ENCODE measurements at regions not wholly inside any gene's neighbourhood (a gene's known extent, or its start where the extent isn't known, plus 50 kb on each side); places are given as distances from the start of the nearest gene placed in this dataset.
"Not testable (repeated sequence)": the region's sequence is repeated elsewhere in the genome, so short reads cannot be mapped to it uniquely, and the experiment has no call there.

- no peaks in the 10 kb centered on the region for H3K4me1 Mint-ChIP-seq
- H3K9me3 Mint-ChIP-seq: no peaks in the 10 kb centered on the region
- ChIA-PET POLR2A (no interaction called here), CTCF (interaction anchor here (2.1 kb wide), 1 partner anchor 18 kb away, joined by 6 read pairs; no protein-coding TSS in a partner anchor)
- no peak overlapping the region for H3K27ac Mint-ChIP-seq
- no peaks in the 10 kb centered on the region for H3K36me3 Mint-ChIP-seq (ENCODE audit: low read depth)
- peaks cover 3% of the 10 kb centered on the region for H3K27me3 Mint-ChIP-seq
- H3K4me3 Mint-ChIP-seq: no peak overlapping the region
- DNase-seq: no peak
Measured at GRCh38 chr1:30362603-30362990, 360.8 kb downstream of the MATN1 start.

GRCh38 chr1:30361890-30362602, 361.3 kb downstream of the MATN1 start:
- H3K4me3 Mint-ChIP-seq; H3K4me1 Mint-ChIP-seq; H3K36me3 Mint-ChIP-seq (ENCODE audit: low read depth); POLR2A ChIA-PET; DNase-seq; H3K27ac Mint-ChIP-seq; H3K27me3 Mint-ChIP-seq; H3K9me3 Mint-ChIP-seq: not testable (repeated sequence)
- CTCF ChIA-PET: interaction anchor here (2.1 kb wide), 1 partner anchor 18 kb away, joined by 6 read pairs; no protein-coding TSS in a partner anchor

GRCh38 chr1:30360753-30361152, 362.6 kb downstream of the MATN1 start:
- Mint-ChIP-seq H3K27ac (no peak overlapping the region), H3K4me1 (no peaks in the 10 kb centered on the region), H3K27me3 (peaks cover 3% of the 10 kb centered on the region), H3K4me3 (no peak overlapping the region), H3K36me3 (ENCODE audit: low read depth) (no peaks in the 10 kb centered on the region), H3K9me3 (no peaks in the 10 kb centered on the region)
- ChIA-PET CTCF (no interaction called here), POLR2A (no interaction called here)
- no peak for DNase-seq

- H3K9me3 Mint-ChIP-seq: no peaks in the 10 kb centered on the region
- ChIA-PET POLR2A (no interaction called here), CTCF (no interaction called here)
- H3K4me3 Mint-ChIP-seq: no peak overlapping the region
- DNase-seq: no peak
- H3K27me3 Mint-ChIP-seq: peaks cover 4% of the 10 kb centered on the region
- no peak overlapping the region for H3K27ac Mint-ChIP-seq
- no peaks in the 10 kb centered on the region for H3K4me1 Mint-ChIP-seq
- H3K36me3 Mint-ChIP-seq (ENCODE audit: low read depth): no peaks in the 10 kb centered on the region
Measured at GRCh38 chr1:30360281-30360680, 363.1 kb downstream of the MATN1 start.

GRCh38 chr1:30359539-30360220, 363.7 kb downstream of the MATN1 start:
- Mint-ChIP-seq H3K9me3 (no peaks in the 10 kb centered on the region), H3K4me3 (no peak overlapping the region), H3K27me3 (peaks cover 7% of the 10 kb centered on the region), H3K27ac (no peak overlapping the region), H3K4me1 (no peaks in the 10 kb centered on the region), H3K36me3 (ENCODE audit: low read depth) (no peaks in the 10 kb centered on the region)
- DNase-seq: no peak
- ChIA-PET CTCF (no interaction called here), POLR2A (no interaction called here)

GRCh38 chr1:30358500-30358899, 364.9 kb downstream of the MATN1 start:
- Mint-ChIP-seq H3K36me3 (ENCODE audit: low read depth) (no peaks in the 10 kb centered on the region), H3K4me3 (no peak overlapping the region), H3K27me3 (peaks cover 7% of the 10 kb centered on the region), H3K4me1 (no peaks in the 10 kb centered on the region), H3K27ac (no peak overlapping the region), H3K9me3 (no peaks in the 10 kb centered on the region)
- CTCF ChIA-PET: no interaction called here
- no peak for DNase-seq
- POLR2A ChIA-PET: no interaction called here

GRCh38 chr1:30356839-30357238, 366.5 kb downstream of the MATN1 start:
- Mint-ChIP-seq H3K36me3 (ENCODE audit: low read depth) (no peaks in the 10 kb centered on the region), H3K4me3 (no peak overlapping the region), H3K4me1 (no peaks in the 10 kb centered on the region), H3K9me3 (no peaks in the 10 kb centered on the region), H3K27me3 (peaks cover 14% of the 10 kb centered on the region), H3K27ac (no peak overlapping the region)
- DNase-seq: no peak
- CTCF ChIA-PET: no interaction called here
- POLR2A ChIA-PET: no interaction called here

GRCh38 chr1:30354410-30354809, 369.0 kb downstream of the MATN1 start:
- Mint-ChIP-seq H3K9me3 (no peaks in the 10 kb centered on the region), H3K27me3 (peaks cover 28% of the 10 kb centered on the region), H3K4me1 (no peaks in the 10 kb centered on the region), H3K27ac (no peak overlapping the region), H3K36me3 (ENCODE audit: low read depth) (no peaks in the 10 kb centered on the region), H3K4me3 (no peak overlapping the region)
- DNase-seq: no peak
- POLR2A ChIA-PET: no interaction called here
- CTCF ChIA-PET: interaction anchor here (2.0 kb wide), 1 partner anchor 26 kb away, joined by 7 read pairs; no protein-coding TSS in a partner anchor

GRCh38 chr1:30353637-30354036, 369.7 kb downstream of the MATN1 start:
- Mint-ChIP-seq H3K4me3 (no peak overlapping the region), H3K36me3 (ENCODE audit: low read depth) (no peaks in the 10 kb centered on the region), H3K27ac (no peak overlapping the region), H3K4me1 (no peaks in the 10 kb centered on the region), H3K27me3 (peaks cover 33% of the 10 kb centered on the region), H3K9me3 (no peaks in the 10 kb centered on the region)
- DNase-seq: no peak
- ChIA-PET CTCF (interaction anchor here (2.0 kb wide), 1 partner anchor 27 kb away, joined by 7 read pairs; no protein-coding TSS in a partner anchor), POLR2A (no interaction called here)

- Mint-ChIP-seq H3K27ac (no peak overlapping the region), H3K9me3 (no peaks in the 10 kb centered on the region), H3K4me1 (no peaks in the 10 kb centered on the region), H3K36me3 (ENCODE audit: low read depth) (no peaks in the 10 kb centered on the region), H3K4me3 (no peak overlapping the region), H3K27me3 (peaks cover 40% of the 10 kb centered on the region)
- no peak for DNase-seq
- POLR2A ChIA-PET: no interaction called here
- CTCF ChIA-PET: no interaction called here
Measured at GRCh38 chr1:30348147-30348546, 375.2 kb downstream of the MATN1 start.

- no peak for DNase-seq
- Mint-ChIP-seq H3K27ac (no peak overlapping the region), H3K4me1 (no peaks in the 10 kb centered on the region), H3K9me3 (no peaks in the 10 kb centered on the region), H3K27me3 (peaks cover 34% of the 10 kb centered on the region), H3K4me3 (no peak overlapping the region), H3K36me3 (ENCODE audit: low read depth) (no peaks in the 10 kb centered on the region)
- ChIA-PET POLR2A (no interaction called here), CTCF (interaction anchor here (0.6 kb wide), 1 partner anchor 99 kb away, joined by 3 read pairs; no protein-coding TSS in a partner anchor)
Measured at GRCh38 chr1:30345491-30346130, 377.8 kb downstream of the MATN1 start.

GRCh38 chr1:30343562-30343961, 379.8 kb downstream of the MATN1 start:
- H3K27ac Mint-ChIP-seq: no peak overlapping the region
- no peak overlapping the region for H3K4me3 Mint-ChIP-seq
- CTCF ChIA-PET: no interaction called here
- POLR2A ChIA-PET: no interaction called here
- no peaks in the 10 kb centered on the region for H3K36me3 Mint-ChIP-seq (ENCODE audit: low read depth)
- peaks cover 22% of the 10 kb centered on the region for H3K27me3 Mint-ChIP-seq
- DNase-seq: no peak
- no peaks in the 10 kb centered on the region for H3K4me1 Mint-ChIP-seq
- no peaks in the 10 kb centered on the region for H3K9me3 Mint-ChIP-seq

GRCh38 chr1:30342535-30343141, 380.7 kb downstream of the MATN1 start:
- peaks cover 14% of the 10 kb centered on the region for H3K27me3 Mint-ChIP-seq
- ChIA-PET CTCF (no interaction called here), POLR2A (no interaction called here)
- no peaks in the 10 kb centered on the region for H3K9me3 Mint-ChIP-seq
- no peaks in the 10 kb centered on the region for H3K36me3 Mint-ChIP-seq (ENCODE audit: low read depth)
- no peak overlapping the region for H3K4me3 Mint-ChIP-seq
- H3K4me1 Mint-ChIP-seq: no peaks in the 10 kb centered on the region
- H3K27ac Mint-ChIP-seq: no peak overlapping the region
- no peak for DNase-seq
